Fibroblast of lung (primary cell): ENCODE measurements at regions not wholly inside any gene's neighbourhood (a gene's known extent, or its start where the extent isn't known, plus 50 kb on each side); places are given as distances from the start of the nearest gene placed in this dataset.

Source experiments
- CTCF ChIP-seq, 2 donors: IDR thresholded peaks in 1 of 2; conservative IDR thresholded peaks in 1 of 2; 1 replicate in 1 of 2; 2 replicates in 1 of 2; pipeline ENCODE4 v1.5.1; 2011 to 2012; ENCODE audit warnings: low read length in 2 of 2, control low read depth in 1 of 2, inconsistent platforms in 1 of 2, low read depth in 1 of 2, mild to moderate bottlenecking in 1 of 2
- EZH2 ChIP-seq: IDR thresholded peaks from 2 replicates; pipeline ENCODE4 v1.5.1; 2012; ENCODE audit warnings: low read length, control low read depth, mild to moderate bottlenecking; ENCODE audit errors: missing control alignments

GRCh38 chr9:26358836-26359235 lies 533.8 kb downstream of the CAAP1 start:
- TF ChIP-seq CTCF (conservative IDR thresholded peaks at IDR 0.05 in 1 of 2, IDR thresholded peaks at IDR 0.05 in 1 of 2; ENCODE audit: low read depth in 1 of 2, low read length in 2 of 2) (no peak), EZH2 (no peak)
